GM19351 (cell line): ENCODE measurements at regions not wholly inside any gene's neighbourhood (a gene's known extent, or its start where the extent isn't known, plus 50 kb on each side); places are given as distances from the start of the nearest gene placed in this dataset.

Experiments
- ATAC-seq: cut with Tn5 transposase; IDR thresholded peaks from one replicate; pipeline ENCODE4 v1.9.1; 2021; ENCODE audit warnings: mild to moderate bottlenecking, moderate library complexity; ENCODE audit not compliant: unreplicated experiment

DNA sequence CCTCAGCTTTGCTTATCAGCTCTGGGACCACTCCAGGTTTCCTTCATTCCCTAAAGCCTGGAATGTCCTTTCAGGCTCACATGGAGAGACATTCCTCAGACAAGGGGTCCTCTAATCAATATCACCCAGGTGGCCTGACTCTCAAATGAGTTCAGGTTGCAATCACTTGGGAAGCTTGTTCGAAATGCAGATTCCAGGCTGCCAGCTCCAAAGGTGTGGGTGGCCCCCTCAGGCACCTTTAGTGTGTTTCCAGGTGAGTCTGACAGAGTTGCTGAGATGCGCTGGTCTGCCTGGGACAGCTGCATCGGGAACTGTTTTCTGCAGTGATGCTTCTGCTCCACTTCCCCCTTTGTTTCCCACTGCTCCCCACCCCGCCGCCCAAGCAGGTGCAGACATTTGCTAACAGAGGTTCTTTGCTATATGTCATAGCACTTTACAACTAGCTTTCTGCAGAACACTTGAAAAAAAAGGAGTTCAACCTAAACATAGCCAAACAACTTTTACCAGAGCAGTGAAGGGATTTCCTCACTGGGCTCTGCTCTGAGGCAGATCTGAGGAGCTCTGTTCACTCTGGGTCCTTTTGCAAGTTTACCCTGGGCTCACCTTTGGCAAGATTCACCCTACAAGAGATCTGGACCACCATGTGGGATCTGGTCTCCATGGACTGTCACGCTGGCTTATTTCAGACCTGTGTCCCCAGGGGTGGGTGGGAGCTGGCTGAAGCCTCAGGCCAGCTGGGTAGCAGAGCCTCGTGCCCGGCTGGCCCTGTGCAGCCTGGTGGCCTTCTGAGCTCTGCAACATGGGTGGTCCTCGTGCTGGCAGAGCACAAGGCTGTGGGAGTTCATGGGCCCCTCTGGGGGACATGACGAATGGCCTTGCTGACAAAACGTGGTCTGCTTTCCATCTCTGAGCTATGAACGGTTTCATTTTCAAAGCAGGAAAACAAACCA lies 539.6 kb downstream of the CCDC171 start:
- ATAC-seq, result no peak

- no peak for ATAC-seq
Measured at GRCh38 chr9:16098306-16098705, 545.5 kb downstream of the CCDC171 start.

GRCh38 chr9:16099732-16100536 lies 547.1 kb downstream of the CCDC171 start:
- no peak for ATAC-seq

DNA sequence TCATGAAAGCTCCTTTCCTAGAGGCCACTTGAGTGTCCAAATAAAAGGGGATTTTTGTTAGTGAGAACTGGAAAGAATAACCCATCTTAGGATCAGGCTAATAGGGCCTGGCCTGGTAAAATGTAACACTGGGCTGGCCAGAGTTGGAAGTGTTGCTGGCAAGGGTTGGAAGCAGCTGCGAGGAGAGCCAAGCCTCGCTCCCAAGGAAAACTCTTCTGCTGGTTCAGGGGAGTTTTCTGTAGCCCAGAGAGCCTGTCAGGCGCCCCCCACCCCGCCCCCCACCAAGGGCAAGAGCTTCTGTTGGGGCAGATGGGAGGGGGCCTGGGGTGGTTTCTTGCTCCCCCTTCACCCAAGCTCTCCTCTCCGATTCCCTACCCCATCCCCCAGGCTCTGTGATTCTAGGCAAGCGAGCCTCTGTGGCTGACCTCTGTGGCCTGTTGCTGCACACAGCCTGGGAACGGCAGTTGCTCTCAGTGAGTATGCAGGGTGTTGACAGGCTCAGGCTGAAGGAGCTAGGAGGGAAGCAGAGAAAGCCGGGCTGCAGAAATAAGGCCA lies 547.8 kb downstream of the CCDC171 start:
- no peak for ATAC-seq

DNA sequence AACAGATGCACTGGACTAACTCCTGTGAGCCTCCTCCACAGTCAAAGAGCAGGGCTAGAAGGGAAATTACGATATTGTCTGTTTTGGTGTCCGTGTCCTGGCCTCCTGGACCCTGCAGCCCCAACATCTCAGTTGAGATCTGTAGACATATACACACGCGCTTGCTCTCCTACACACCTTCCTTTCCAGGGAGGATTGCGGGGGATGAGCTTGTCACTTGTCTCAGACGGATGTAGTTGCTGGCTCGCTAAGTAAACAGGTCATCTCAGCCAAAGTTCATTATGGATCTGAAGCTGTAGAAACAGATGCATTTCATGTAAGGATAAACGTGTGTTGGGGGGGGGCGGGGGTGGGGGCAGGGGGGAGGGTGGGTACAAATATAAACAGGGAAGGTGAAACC lies 549.3 kb downstream of the CCDC171 start:
- ATAC-seq, result no peak

DNA sequence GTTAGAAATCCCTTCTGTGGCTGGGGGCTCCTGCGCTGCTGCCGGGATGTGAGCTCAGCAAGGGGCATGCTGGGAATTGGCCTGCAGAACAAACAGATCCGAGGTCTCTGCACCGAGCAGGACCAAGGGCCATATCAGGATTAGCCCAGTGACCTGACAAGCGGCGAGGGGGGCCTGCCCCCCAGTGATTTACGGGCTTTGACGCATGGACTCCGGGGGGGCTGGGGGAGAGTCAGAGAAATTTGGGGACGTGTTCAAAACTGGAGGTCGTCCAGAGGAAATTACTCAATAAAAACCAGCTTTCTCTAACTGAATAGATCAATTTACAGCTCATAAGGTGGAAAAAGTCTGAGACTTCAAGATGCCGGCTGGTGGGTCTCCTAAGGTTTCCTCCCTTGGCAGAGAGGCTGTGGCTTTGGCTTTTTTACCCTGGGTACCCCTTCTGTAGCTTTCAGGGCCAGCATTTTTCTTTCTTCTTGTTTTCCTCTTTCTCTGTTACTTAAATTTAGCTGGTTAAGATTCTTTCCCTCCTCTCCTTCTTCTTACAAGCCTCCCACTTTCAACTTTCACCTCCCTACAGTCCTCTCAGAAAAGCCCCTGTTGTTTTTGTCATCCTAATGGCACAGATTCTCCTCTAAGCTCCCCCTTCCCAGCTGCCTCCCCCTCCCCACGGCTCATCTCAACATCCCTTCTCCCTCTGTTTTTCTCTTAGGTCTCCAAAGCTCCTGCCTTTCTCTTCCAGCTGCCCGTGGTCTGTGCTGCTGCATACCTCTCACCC lies 551.0 kb downstream of the CCDC171 start:
- no peak for ATAC-seq

- ATAC-seq, result no peak
Measured at GRCh38 chr9:16105168-16106020, 552.6 kb downstream of the CCDC171 start.

DNA sequence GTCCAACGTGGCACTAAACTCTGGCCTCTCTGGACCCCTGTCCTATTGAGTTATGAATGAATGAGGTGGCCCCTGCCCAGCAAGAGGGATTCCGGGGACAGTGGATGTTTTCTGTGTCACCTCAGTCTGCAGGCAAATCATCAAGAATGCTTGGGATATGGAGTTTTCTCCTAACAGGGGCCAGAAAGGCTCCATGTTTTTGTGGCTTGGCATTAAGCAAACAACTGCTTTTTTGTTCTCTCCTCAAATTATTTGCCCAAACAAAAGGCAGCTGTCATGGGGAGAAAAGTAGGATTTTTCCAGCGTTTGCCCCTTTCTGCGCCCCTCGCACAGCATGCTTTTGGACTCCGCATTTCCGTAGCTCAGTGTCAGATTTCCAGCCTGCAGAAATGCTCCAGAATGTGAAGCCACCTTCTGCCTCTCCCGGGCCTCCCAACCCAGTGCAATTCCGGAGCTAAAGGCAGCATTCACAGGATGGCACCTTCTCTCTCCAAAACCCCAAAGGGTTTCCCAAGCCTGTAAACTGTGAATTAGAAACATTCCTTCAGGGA lies 553.3 kb downstream of the CCDC171 start:
- ATAC-seq, result no peak

GRCh38 chr9:16112116-16112515 lies 559.3 kb downstream of the CCDC171 start:
- ATAC-seq, result no peak

DNA sequence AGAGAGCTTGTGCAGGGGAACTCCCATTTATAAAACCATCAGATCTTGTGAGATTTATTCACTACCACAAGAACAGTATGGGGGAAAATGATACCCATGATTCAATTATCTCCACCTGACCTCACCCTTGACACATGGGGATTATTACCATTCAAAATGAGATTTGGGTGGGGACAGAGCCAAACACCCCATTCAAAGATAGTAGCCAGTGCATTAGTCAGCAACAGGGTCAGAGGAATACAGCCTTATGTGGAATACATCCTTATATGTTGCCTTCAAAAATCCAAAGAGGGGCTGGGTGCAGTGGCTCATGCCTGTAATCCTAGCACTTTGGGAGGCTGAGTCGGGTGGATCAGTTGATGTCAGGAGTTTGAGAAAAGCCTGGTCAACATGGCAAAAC lies 563.2 kb downstream of the CCDC171 start:
- ATAC-seq, result no peak

- ATAC-seq, result no peak
Measured at GRCh38 chr9:16118043-16118442, 565.2 kb downstream of the CCDC171 start.

GRCh38 chr9:16119261-16120230 lies 566.7 kb downstream of the CCDC171 start:
- no peak for ATAC-seq

- no peak for ATAC-seq
Measured at GRCh38 chr9:16120231-16120641, 567.4 kb downstream of the CCDC171 start.

GRCh38 chr9:16120727-16121126 lies 567.9 kb downstream of the CCDC171 start:
- ATAC-seq, result no peak

- ATAC-seq, result no peak
Measured at GRCh38 chr9:16121168-16121567, 568.3 kb downstream of the CCDC171 start.

- ATAC-seq, result no peak
Measured at GRCh38 chr9:16121601-16122286, 568.9 kb downstream of the CCDC171 start.

GRCh38 chr9:16125629-16126028 lies 572.8 kb downstream of the CCDC171 start:
- ATAC-seq, result no peak

DNA sequence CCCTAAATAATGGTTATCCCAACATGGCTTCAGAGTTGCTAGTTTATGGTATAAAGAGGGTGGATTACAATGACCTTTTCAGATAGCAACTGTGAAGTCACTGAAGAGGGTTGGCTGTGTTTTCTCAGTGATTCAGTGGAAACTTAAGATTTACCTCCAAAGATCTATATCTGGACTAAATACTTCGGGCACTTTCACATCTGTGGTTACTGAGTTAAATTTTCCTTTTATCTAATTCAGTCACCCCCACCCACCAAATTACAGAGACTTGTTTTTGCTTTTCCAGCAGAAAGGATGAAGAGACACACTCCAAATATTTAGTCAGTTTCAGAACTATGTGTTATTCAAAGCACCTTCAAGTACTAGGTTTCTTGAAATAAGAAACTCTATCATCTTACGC lies 573.2 kb downstream of the CCDC171 start:
- no peak for ATAC-seq
